GM18520 (cell line): ENCODE measurements at regions not wholly inside any gene's neighbourhood (a gene's known extent, or its start where the extent isn't known, plus 50 kb on each side); places are given as distances from the start of the nearest gene placed in this dataset.

Experiments
- ATAC-seq: cut with Tn5 transposase; IDR thresholded peaks from one replicate; pipeline ENCODE4 v1.9.1; 2021; ENCODE audit not compliant: unreplicated experiment

DNA sequence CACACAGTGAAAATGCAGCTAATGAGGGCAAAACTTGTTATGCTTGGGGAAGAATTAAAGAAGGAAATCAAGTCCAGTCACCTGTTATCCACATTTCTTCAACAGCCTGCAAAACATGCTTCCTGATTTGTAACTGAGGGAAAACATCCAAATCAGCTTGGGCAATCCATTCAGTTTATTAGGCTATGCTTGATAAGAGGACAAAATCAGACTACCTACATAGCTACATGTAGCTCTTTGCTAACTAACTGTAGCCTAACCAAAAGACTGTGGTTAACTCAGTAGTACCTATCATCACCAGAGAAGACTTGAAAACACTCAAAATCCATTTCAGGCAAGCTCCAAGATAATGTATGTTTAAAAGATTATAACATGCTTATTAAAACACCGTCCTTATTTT lies 436.4 kb downstream of the SHQ1 start:
- no peak for ATAC-seq

DNA sequence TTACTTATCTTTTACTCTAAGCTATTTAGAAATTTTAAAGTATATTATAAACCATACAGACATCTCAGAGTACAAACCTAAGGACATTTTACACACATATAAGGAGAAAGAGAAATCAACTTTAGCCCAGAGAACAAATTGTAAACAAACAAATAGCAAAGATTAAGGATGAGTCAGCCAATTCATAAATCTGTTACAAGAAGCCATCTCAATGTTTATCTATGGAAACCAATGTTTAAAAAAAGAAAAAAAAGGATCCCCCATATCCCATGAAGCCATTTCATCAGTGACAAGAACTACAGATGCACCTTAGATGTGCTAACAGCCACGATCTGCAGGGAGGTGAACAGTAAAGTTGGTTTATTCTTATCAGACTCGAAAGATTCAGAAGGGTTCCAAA lies 437.1 kb downstream of the SHQ1 start:
- ATAC-seq = no peak

DNA sequence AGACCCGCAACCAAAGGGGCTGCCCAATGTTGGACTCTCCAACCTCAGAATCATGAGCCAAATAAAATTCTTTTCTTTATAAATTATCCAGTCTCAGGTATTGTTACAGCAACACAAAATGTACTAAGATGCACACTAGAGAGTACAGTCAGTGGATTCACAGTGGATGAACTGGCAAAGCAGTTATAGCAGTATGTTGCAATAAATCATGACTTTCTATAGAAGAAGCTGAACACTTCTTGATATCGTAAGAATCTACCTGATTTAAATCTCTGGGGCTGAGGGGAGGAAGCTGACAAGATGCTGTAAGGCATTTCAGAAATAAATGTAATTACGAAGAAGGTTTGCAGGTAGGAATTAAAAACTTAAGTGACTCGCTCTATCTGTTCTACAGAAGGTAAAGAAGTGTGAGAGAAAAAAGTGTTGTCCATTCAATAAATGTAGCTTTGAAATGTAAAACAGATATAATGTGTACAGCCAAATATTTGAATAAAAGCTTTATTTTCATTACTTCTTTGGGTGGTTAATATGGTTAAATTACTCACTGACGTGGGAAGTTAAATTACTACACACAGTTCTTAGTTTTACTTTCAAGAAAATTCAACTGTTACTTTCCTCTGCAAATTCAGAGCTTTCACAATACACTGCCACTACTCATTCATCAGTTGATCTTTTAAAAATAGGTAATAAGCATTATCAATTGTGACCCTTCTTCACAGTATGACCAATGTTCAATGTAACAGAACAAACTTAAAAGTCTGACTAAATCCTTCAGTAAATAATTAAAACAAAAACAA lies 439.1 kb downstream of the SHQ1 start:
- no peak for ATAC-seq

DNA sequence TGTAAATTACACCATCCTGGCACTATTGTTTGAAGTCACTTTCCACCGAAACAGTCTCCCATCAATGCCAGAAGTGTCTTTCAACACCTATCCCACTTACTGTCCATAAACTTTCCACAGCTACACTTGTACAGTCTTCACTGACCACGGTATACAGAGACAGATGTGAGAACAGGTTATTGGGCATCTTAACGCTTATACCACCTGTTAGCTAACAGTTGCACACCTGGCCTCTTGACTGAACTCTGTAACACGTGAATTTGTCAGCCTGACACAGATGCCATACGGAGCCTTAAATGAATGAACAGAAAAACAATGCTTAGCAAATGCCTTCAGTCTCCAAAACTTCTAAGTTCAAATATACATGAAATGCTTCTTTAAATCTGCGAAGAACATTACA lies 440.5 kb downstream of the SHQ1 start:
- no peak for ATAC-seq

DNA sequence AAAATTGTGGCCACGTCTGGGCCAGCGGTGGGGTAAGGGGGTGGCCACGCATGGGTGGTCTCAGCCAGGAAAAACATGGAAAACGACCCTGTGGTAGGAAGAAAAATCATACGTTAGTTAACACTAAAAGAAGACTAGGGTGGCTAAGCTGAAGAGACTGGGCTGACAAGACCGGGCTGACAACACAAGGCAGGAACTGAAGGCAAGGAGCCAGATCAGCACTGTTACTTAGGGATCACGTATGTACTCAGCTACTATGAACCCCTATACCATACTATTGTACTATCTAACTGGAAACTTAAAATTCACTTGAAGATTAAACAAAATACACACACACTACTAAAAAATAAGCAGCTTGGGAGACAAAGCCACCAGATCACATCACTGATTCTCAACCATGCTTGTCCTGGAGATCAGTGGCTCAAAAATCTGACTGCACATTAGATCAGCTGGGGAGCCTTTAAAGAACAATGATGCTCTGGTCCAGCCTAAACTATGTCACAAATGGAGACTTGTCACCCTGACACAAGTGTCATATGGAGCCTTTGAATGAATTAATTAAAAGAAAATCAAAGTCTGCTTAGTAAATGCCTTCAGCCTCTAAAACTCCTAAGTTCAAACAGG lies 442.2 kb downstream of the SHQ1 start:
- no peak for ATAC-seq

DNA sequence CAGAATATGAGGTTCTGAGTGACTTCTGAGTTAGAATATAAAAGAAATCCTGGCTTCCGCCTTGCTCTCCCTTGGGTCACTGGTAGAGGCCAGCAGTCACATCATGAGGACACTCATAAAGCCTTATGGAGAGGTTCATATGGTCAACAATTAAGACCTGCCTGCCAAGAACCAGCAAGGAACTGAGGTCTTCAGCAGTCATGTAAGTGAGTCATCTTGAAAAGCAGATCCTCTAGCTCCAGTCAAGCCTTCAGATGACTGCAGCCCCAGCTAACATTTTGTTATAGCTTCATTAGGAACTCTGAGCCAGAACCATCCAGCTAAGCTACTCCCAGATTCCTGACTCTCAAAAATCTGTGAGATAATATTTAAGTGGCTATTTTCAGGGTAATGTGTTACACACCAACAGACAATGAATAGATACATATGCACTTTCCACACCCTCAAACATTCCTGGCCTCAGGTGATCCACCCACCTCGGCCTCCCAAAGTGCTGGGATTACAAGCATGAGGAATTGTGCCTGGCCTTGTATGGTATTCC lies 447.2 kb downstream of the SHQ1 start:
- ATAC-seq = no peak

DNA sequence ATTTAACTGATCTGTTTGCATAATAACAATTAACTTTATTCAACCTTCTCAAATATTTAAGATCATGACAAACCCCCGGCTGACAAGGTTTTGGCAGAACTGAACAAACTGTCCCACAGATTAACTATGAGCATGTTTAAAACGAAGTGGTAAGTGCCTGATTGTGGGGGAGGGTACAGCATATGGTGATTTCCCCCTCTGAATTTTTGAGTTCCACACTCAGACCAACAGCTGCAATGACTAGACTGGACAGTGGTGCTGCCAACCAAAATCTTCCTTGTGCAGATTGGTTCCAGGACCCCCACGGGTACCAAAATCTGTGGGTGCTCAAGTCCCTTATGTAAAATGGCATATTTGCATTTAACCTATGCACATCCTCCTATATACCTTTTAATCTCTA lies 449.5 kb downstream of the SHQ1 start:
- no peak for ATAC-seq

DNA sequence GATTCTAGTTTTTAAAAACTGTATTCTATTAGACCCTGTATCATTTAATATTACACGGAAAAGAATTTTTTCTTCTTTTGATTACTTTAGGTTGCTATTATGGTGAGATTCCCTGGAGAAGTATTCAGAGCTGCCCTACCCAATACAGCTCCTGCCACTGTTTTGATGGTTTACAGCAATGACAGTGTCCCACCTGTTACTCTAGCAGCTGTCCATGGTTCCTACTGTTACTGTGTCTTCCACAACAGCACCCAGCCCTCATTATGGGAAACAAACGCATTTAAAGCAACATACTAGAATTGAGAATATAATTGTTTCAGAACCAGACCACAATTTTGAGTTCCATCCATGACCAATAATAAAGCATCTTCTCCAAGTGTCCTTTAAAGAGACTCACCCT lies 450.7 kb downstream of the SHQ1 start:
- ATAC-seq = no peak

DNA sequence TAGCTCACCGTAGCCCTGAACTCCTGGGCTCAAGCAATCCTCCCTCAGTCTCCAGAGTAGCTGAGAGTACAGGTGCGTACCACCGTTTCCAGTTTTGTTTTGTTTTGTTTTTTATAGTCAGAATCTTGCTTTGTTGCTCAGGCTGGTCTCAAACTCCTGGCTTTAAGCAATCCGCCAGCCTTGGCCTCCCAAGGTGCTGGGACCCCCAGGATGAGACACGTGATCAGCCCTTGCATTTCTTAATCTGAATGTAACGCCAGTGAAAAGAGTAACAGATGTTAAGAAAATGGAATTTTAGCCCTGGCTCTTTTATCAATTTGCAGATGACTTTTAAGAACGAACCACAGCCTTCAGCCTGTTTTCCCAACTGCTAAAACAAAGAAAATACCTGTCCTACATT lies 451.3 kb downstream of the SHQ1 start:
- no peak for ATAC-seq

DNA sequence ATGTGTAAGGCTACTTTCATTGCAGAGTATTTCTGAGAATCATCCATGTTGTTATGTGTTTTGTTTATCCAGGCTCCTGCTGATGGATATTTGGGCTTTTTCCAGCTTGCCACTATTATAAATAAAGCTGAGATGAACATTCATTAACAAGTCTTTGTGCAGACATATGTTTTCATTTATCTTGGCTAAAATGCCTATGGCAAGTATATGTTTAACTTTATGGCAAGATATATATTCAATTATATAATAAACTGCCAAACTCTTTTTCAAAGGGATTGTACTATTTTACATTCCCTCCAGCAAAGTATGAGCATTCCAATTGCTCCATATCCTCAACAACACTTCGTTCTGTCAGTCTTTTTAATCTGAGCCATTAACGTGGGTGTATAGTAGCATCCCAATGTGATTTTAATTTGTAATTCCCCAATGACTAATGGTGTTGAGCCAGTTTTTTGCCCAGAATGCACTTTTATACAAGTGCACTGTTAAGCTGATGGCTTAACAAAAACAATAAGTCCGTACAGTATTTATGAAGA lies 452.4 kb downstream of the SHQ1 start:
- ATAC-seq = no peak

DNA sequence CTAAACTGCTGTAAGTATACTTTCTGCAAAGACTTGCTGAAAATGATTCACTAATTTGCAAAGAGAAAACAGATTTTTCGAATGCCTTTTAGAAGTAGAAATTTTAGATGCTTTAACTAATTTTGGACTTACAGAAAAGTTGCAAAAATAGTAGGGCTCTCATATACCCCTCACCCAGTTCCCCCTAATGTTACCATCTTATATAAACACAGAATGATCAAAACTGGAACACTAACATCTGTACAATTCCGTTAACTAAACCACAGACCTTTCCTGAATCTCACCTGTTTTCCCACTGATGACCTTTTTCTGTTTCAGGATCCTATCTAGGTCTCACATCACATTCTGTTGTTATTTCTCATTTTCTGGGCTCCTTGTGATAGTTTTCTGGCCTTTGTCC lies 454.8 kb downstream of the SHQ1 start:
- ATAC-seq = no peak

DNA sequence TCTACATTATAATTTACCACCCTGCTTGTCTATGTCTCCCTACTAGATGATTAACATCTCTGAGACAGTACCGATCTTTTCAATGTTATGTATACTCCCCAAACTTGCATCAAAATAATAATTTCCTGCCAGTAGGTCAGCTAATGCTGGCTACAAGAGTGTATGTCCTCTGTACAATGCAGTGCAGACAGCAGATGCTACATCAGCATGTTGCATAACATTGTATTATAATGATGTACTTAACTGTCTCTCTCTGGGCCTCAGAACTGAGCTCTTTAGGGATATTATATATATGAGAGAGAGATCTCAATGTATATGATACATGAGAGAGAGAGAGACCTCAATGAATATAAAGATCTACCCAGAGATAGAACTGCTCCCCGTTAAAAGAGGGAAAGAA lies 456.6 kb downstream of the SHQ1 start:
- ATAC-seq = no peak

DNA sequence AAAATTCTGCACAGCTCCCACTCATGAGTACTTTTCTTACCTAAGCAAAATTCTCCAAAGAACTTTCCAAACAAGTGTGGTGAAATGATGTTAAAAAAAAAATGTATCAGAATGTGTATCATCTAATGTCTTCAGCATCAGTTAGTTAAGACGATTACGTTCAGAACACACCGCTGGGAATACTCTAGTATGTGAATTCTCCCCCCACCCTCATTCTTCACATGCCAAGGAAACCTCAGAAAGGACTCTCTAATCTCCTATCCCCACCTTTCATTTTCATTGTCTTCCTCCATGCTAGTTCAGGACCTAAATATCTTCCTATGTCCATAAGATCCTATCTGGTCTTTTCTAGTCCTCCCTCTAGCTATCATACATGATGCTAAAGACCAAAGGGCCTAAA lies 457.4 kb downstream of the SHQ1 start:
- no peak for ATAC-seq

DNA sequence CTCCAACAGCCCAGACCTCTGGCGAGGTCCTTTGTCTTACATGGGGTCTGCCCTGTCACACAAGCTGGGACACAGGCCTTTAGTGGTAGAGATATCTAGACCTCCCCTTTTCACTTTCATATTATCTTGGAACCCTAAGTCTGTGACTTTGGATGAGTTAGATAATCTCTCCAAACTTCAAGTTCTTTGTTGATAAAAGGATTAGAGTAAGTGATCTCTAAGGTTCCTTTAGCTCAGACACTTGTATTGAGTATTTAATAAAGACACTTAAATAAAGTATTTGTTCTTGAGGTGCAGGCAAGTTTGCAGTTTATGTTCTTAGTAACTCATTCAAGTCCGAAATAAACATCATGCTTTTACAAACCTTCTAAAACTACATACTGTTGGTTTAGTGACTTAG lies 459.6 kb downstream of the SHQ1 start:
- no peak for ATAC-seq

DNA sequence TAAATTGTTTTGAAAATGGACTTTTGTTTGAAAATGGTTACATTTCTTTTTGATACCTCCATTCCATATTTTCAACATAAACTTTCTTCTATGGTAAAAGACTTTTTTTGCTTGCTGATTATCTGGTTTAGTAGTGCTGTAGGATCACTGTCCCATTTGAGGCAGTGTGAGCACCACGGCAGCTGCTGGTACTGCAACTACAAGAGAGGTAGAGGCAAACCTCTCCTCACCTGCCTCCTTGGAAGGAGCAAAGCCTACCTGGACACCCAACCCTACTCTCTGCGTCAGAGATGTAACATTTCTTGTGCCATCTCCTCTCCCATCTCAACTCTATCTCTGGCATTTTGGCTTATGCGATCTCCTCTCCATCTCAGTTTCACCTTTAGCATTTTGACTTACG lies 460.1 kb downstream of the SHQ1 start:
- no peak for ATAC-seq

DNA sequence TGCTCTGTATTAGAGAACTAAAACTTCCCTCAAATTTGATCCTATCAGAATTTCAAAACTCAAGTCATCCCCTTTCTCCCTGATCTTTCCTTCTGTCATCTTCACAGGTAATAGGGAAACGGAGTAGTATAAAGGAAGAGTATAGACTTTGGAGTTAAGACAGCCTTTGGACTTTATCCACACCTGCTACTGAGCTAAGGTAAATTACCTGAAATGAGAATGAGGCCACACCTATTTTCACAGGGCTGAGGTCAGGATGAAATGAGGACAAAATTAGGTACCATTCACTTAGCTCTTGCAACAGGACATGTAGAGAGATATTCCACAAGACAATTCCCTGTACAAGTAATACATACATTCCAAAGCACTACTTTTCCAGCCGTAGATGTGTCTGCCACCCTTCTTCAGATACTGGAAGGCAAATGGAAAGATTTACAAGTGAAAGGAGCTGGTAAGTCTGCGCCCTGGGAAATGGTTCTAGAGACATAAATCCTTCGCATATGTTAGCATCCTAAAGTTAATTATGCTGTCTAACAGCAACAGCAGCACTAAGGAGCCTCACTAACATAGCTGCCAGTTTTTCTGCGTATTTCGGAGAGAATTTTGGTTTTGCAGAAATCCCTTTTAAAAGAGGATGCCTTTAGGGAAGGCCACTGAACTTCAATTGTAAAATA lies 461.8 kb downstream of the SHQ1 start:
- no peak for ATAC-seq

DNA sequence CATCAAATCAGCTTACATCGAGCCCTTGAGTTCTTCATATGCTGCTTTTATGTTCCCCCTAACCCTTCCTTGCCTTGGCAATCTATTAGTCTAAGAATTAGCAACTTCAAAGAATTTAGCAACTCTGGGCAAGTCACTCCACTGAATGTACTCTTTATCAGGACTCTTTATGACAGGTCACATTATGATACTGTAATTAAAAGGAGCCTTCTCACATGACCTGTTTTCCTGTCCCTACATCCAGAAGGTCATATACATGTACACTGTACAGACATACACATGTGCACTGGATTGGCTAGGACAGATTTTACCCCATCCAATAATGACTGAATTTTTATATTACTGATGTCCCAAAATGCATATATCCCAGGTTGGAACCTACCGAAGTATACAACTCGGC lies 463.1 kb downstream of the SHQ1 start:
- no peak for ATAC-seq

DNA sequence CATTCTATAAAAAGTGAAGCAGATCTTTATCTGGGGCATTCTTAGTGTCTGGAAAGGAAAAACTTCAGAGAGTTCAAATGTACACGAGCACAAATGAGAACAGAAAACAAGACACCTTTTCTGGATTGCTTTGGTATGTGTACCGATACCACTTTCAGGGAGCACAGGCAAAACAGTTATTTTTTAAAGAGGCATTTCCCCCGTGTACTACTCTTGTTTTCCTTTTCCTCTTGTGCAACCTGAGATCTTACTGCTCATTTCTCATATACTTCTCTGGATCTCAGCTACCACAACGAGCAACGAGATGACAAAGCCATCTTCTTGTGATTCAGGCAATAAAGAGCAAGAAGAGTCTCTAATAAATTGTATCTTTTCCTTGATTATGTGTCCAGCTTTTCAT lies 463.6 kb downstream of the SHQ1 start:
- ATAC-seq = no peak

DNA sequence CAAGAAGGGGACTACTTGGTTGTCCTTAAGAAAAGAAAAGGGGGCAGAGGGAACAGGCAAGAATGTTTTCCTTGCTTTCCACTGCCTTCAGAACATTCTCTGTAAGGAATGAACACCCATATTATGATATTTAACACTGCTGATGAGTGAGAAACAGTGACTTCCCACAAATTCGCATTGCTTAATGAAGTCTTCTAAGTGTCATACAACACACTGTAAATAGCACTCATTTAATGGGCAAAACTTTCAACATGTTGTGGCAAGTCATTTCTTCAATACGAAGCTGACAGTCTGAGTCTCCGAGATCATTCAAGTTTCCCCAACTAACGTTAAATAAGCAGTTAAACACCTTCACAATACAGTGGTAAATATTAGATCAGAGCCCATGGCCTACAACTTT lies 464.4 kb downstream of the SHQ1 start:
- no peak for ATAC-seq

DNA sequence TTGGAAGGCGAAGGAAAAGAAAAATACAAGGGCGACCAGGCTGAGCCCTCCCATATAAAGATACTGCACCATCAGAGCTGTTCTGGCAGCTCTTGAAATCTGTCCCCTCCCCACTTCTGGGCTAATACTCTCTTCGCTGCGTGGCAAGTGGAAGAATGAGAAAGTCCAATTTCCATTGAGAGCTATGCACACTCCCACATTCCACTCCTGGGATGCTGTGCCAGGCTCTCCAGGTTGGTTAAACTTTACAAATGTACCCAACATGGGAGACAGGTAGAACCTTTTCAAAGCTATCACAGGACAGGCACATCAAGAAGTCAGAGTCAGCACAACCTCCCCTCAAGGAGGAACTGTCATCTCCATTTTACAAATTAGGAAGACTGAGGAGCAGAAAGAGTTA lies 465.0 kb downstream of the SHQ1 start:
- no peak for ATAC-seq

DNA sequence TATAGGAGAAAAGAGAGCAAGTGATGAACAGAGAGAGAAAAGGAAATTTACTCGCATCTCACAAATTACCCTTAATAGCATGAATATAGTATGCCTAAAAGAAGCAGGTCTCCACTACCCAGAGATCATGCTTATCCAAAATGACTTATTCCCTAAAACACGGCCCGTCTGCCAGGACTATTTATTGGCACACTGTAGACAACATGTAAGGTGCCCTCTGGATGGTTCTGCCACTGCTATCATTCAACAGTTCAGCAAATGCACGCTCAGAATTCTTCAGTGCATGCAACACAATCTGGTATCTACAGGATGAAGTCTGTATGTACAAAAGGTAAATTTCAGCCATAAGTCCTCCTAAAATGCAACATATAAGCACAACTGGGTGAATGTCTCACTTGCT lies 465.8 kb downstream of the SHQ1 start:
- no peak for ATAC-seq

DNA sequence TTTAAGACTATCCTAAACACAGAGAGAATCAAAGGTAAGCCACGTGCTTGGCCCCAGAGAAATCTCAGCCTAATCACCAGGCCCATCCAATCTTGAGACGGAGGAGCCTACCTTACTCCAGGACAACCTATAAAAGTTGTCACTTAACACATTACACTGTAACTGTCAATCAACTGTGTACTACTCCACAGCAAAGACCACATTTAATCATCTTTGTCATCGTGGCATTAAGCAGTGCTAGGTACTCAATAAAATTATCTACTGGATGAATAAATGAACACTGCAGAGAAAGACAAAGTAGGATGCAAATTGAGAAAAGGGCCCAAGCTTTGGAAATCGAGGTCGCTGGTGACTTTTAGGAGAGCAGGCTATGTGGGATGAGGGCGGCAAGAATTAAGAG lies 466.7 kb downstream of the SHQ1 start:
- ATAC-seq = no peak
